Hepatocyte (in vitro differentiated cells): ENCODE measurements at regions not wholly inside any gene's neighbourhood (a gene's known extent, or its start where the extent isn't known, plus 50 kb on each side); places are given as distances from the start of the nearest gene placed in this dataset.

Source experiments
- CTCF ChIP-seq: fragments of 200-600 bp; sonication (generic); IDR thresholded peaks from 2 replicates; pipeline ENCODE4 v1.5.1; 2016; ENCODE audit warnings: antibody characterized with exemption, mild to moderate bottlenecking; ENCODE audit not compliant: poor library complexity
- EZH2 ChIP-seq: fragments of 200-600 bp; sonication (generic); IDR thresholded peaks from 2 replicates; pipeline ENCODE4 v1.6.1; 2016; ENCODE audit warnings: antibody characterized with exemption, mild to moderate bottlenecking, borderline replicate concordance

DNA sequence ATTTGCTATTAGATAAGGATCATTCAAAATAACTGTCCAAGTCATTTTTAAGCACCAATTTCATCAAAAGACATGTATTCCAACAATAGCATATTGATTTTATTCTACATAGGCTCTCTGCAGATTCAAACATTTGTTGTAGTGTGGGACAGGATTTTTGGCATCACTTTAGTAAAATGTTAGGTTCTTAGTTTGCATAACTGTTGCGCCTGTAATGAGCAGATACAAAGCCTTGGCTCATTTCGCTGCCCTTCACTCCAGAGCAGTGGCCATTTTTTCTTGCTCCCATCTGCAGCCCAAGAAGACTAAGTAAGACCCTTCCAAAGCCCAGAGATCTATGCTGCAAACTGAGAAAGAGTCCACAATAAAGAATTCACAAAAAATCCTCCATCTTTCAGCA is 446.0 kb upstream of the MPDZ start:
- TF ChIP-seq CTCF (no peak), EZH2 (no peak)
